ENCODE measurements at regions not wholly inside any gene's neighbourhood (a gene's known extent, or its start where the extent isn't known, plus 50 kb on each side); places are given as distances from the start of the nearest gene placed in this dataset.
A peak's percentile ranks its signal among the peaks of the same experiment; 100 is the strongest.

DNA sequence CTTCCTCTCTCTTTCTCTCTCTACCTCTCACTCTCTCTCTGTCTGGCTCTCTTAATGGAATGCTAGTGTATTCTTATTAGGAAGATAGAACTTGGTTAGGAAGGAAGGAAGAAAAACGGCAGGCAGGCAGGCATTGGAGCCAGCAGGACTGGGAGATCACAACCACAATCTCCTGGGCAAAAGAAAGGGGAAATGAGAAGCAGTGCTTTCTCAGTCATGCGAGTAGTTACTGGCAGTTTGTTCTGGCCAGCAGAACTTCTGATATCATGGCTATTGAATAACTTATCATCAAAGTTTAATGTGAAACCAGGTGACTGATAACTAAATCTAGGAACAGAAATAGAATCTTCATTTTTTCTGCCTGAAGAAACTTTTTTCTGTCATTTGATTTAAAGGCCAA is 60.9 kb upstream of the PAGE1 start:
- Mint-ChIP-seq H3K9me3 (no peaks in the 10 kb centered on the region), H3K4me3 (no peak overlapping the region), H3K4me1 (ENCODE audit: unreplicated experiment) (no peaks in the 10 kb centered on the region), H3K27me3 (no peaks in the 10 kb centered on the region), H3K36me3 (no peaks in the 10 kb centered on the region), H3K27ac (no peak overlapping the region)
- DNase-seq (ENCODE audit: extremely low spot score, unreplicated experiment), result no peak
- TF ChIP-seq, protein P1, sequence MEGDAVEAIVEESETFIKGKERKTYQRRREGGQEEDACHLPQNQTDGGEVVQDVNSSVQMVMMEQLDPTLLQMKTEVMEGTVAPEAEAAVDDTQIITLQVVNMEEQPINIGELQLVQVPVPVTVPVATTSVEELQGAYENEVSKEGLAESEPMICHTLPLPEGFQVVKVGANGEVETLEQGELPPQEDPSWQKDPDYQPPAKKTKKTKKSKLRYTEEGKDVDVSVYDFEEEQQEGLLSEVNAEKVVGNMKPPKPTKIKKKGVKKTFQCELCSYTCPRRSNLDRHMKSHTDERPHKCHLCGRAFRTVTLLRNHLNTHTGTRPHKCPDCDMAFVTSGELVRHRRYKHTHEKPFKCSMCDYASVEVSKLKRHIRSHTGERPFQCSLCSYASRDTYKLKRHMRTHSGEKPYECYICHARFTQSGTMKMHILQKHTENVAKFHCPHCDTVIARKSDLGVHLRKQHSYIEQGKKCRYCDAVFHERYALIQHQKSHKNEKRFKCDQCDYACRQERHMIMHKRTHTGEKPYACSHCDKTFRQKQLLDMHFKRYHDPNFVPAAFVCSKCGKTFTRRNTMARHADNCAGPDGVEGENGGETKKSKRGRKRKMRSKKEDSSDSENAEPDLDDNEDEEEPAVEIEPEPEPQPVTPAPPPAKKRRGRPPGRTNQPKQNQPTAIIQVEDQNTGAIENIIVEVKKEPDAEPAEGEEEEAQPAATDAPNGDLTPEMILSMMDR (conservative IDR thresholded peaks at IDR 0.05), result no peak

- Mint-ChIP-seq H3K27me3 (no peaks in the 10 kb centered on the region), H3K36me3 (no peaks in the 10 kb centered on the region), H3K4me1 (ENCODE audit: unreplicated experiment) (no peaks in the 10 kb centered on the region), H3K9me3 (no peaks in the 10 kb centered on the region), H3K27ac (no peak overlapping the region), H3K4me3 (no peak overlapping the region)
- DNase-seq (ENCODE audit: extremely low spot score, unreplicated experiment), result no peak
- TF ChIP-seq, protein P1 (conservative IDR thresholded peaks at IDR 0.05), result peak; percentile 79
Observed at GRCh38 chrX:49754233-49754857, 58.6 kb upstream of the PAGE1 start.

- TF ChIP-seq, protein P1 (conservative IDR thresholded peaks at IDR 0.05), result no peak
- H3K9me3 Mint-ChIP-seq, result no peaks in the 10 kb centered on the region
- H3K27me3 Mint-ChIP-seq, result no peaks in the 10 kb centered on the region
- no peaks in the 10 kb centered on the region for H3K4me1 Mint-ChIP-seq (ENCODE audit: unreplicated experiment)
- no peak for DNase-seq (ENCODE audit: extremely low spot score, unreplicated experiment)
- no peak overlapping the region for H3K27ac Mint-ChIP-seq
- H3K4me3 Mint-ChIP-seq, result no peak overlapping the region
- no peaks in the 10 kb centered on the region for H3K36me3 Mint-ChIP-seq
Observed at GRCh38 chrX:49753691-49754090, 57.9 kb upstream of the PAGE1 start.

GRCh38 chrX:49748211-49748956 is 52.6 kb upstream of the PAGE1 start:
- Mint-ChIP-seq H3K4me1 (ENCODE audit: unreplicated experiment) (no peaks in the 10 kb centered on the region), H3K27ac (no peak overlapping the region), H3K9me3 (no peaks in the 10 kb centered on the region), H3K36me3 (no peaks in the 10 kb centered on the region), H3K27me3 (no peaks in the 10 kb centered on the region), H3K4me3 (no peak overlapping the region)
- no peak for DNase-seq (ENCODE audit: extremely low spot score, unreplicated experiment)
- TF ChIP-seq, protein P1 (conservative IDR thresholded peaks at IDR 0.05), result no peak

- H3K36me3 Mint-ChIP-seq, result no peaks in the 10 kb centered on the region
- TF ChIP-seq, protein P1 (conservative IDR thresholded peaks at IDR 0.05), result no peak
- H3K9me3 Mint-ChIP-seq, result peaks cover under 1% of the 10 kb centered on the region
- H3K4me1 Mint-ChIP-seq (ENCODE audit: unreplicated experiment), result no peaks in the 10 kb centered on the region
- no peak for DNase-seq (ENCODE audit: extremely low spot score, unreplicated experiment)
- H3K27ac Mint-ChIP-seq, result no peak overlapping the region
- H3K4me3 Mint-ChIP-seq, result no peak overlapping the region
- no peaks in the 10 kb centered on the region for H3K27me3 Mint-ChIP-seq
Observed at GRCh38 chrX:49746306-49746705, 50.5 kb upstream of the PAGE1 start.

All from type B pancreatic cell (in vitro differentiated cells).